B cell (primary cell): ENCODE measurements at regions not wholly inside any gene's neighbourhood (a gene's known extent, or its start where the extent isn't known, plus 50 kb on each side); places are given as distances from the start of the nearest gene placed in this dataset.

Experiments
- CTCF ChIP-seq: fragments of 200-600 bp; IDR thresholded peaks from one replicate; pipeline ENCODE4 v1.8.0; 2022; ENCODE audit warnings: antibody characterized with exemption, mild to moderate bottlenecking
- EZH2 ChIP-seq: IDR thresholded peaks from 2 replicates; pipeline ENCODE4 v1.6.1; 2012; ENCODE audit warnings: borderline replicate concordance, low read depth, mild to moderate bottlenecking, moderate library complexity, low read length; ENCODE audit not compliant: insufficient read depth, poor library complexity, severe bottlenecking

GRCh38 chr12:34361721-34362316 is 339.5 kb downstream of the ALG10 start:
- TF ChIP-seq CTCF: no peak
- no peak for TF ChIP-seq EZH2
